ENCODE measurements at regions not wholly inside any gene's neighbourhood (a gene's known extent, or its start where the extent isn't known, plus 50 kb on each side); places are given as distances from the start of the nearest gene placed in this dataset.

DNA sequence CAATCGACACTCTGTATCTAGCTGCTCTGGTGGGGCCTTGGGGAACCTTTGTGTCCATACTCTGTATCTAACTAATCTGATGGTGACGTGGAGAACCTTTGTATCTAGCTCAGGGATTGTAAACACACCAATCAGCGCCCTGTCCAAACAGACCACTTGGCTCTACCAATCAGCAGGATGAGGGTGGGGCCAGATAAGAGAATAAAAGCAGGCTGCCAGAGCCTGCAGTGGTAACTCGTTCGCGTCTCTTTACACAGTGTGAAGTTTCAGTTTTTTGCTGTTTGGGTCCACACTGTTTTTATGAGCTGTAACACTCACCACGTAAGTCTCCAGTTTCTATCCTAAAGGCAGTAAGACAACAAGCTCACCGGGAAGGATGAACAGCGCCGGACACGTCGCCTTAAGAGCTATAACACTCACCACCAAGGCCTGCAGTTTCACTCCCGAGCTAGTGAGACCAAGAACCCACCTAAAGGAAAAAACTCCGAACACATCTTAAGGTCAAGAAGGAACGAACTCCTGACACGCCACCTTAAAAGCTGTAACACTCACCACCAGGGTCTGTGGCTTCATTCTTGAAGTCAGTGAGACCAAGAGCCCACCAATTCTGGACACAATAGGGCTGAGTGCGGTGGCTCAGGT lies 64.6 kb downstream of the KPNA2 start:
- TF ChIP-seq, protein P1, sequence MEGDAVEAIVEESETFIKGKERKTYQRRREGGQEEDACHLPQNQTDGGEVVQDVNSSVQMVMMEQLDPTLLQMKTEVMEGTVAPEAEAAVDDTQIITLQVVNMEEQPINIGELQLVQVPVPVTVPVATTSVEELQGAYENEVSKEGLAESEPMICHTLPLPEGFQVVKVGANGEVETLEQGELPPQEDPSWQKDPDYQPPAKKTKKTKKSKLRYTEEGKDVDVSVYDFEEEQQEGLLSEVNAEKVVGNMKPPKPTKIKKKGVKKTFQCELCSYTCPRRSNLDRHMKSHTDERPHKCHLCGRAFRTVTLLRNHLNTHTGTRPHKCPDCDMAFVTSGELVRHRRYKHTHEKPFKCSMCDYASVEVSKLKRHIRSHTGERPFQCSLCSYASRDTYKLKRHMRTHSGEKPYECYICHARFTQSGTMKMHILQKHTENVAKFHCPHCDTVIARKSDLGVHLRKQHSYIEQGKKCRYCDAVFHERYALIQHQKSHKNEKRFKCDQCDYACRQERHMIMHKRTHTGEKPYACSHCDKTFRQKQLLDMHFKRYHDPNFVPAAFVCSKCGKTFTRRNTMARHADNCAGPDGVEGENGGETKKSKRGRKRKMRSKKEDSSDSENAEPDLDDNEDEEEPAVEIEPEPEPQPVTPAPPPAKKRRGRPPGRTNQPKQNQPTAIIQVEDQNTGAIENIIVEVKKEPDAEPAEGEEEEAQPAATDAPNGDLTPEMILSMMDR (IDR thresholded peaks at IDR 0.05): no peak
- no peak for TF ChIP-seq EP300 (IDR thresholded peaks at IDR 0.05)
